GM18511 (cell line): ENCODE measurements at regions not wholly inside any gene's neighbourhood (a gene's known extent, or its start where the extent isn't known, plus 50 kb on each side); places are given as distances from the start of the nearest gene placed in this dataset.

ENCODE experiments used
- ATAC-seq: cut with Tn5 transposase; IDR thresholded peaks from one replicate; pipeline ENCODE4 v1.9.1; 2021; ENCODE audit warnings: mild to moderate bottlenecking, moderate library complexity; ENCODE audit not compliant: unreplicated experiment

DNA sequence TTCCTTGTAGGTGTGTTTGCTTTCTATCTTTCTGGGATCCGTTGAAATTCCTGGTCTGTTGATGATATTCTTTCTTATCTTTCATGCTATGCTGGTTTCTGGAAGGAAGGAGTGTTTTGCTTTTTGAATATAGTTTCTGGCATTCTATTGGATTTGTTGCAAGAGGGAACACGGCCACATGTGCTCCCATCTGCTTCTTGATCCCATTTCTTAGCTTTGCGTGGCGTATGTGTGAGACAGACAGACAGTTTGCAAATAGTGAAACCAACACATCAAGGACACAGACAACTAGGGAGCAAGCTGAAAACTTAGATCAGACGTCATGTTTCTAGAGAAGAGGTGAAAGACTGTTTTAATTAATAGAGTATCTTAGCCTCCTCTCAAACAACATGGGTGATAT lies 261.9 kb upstream of the PUDP start:
- ATAC-seq: no peak

DNA sequence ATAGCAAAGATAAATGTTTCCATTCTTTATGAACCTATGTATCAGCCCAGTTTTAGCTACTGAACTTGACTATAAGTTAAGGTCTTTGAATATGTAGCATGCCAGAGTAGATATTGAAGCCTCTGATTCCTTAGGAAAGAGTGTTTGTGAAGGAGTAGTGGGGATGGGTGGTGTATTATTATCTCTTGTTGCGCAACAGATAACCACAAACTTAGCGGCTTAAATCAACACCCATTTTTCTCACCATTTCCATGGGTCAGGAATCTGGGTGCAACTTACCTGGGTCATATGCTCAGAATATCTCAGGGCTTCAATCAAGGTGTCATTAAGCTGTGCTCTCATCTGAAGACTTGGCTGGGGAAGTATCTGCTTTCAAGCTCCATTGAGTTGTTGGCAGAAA lies 251.4 kb upstream of the PUDP start:
- ATAC-seq: no peak

DNA sequence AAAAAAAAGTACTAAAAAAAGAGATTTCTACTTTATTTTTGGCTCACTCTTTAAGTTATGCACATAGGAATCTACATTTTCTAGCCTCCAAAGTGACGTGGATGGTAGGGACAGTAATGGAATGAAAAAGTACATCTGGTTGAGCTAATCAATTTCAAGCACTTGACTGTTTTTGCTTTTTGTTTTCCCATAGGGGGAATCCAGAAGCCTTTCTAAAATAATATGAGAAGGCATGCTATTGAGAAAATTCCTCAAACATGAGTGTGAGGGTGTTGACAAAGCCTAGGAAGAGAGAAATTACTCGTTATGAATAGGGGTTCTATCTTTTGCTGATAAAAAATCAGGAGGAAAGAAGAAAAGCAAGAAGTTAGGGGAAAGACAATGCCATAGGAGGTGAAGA lies 242.5 kb upstream of the PUDP start:
- ATAC-seq: no peak

DNA sequence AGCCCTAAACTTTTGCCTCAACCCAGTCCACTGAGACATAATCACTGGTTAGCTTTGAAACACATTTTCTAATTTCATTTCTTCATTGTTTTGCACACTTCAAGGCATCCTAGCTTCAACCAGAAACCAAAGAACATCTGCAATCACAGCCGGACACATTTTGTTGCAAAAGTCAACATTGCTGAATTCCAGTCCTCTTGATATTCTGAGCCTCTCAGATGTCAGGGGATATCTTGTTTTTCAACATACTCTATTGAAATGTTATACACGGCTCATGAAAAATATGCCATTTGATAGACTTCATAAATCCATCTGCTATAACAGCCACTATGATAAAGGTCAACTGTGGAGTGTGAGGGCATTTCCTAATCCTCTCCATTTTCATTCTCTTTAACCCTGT lies 241.6 kb upstream of the PUDP start:
- ATAC-seq: no peak

DNA sequence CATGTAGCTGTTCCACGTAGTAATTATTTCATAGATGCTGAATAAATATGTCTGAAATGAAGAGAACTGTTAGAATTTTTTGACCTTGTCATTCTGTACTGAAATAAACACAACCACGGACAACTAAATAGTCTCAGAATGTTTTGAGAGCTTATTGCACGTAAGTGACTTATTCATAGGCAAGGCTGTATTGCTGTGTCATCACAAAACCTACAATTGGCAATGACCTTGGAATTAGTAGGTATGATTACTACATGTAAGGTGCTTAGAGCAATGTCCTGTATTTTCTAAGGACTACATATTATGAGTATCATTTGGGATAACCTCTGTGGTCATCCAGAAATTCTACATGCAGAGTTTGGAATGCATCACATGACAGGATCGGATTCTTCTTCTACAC lies 237.2 kb upstream of the PUDP start:
- ATAC-seq: no peak

DNA sequence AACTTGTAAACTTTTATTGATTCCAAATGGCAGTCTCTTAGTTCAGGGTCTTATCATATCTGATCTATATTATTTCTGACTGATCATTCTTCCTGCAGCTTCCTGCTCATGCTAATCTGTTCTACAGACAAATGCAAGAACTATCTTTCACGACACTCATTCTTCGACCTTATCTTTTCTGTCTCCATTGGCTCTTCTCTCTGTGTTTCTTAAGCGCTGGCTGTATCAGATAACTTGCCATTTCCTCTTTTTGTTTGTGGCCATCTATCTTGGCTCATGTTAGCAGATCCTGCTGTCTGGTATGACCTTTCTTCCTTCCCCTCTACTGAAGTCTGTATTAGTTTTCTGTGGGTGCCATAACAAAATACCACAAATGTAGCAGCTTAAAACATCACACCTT lies 230.5 kb upstream of the PUDP start:
- no peak for ATAC-seq

DNA sequence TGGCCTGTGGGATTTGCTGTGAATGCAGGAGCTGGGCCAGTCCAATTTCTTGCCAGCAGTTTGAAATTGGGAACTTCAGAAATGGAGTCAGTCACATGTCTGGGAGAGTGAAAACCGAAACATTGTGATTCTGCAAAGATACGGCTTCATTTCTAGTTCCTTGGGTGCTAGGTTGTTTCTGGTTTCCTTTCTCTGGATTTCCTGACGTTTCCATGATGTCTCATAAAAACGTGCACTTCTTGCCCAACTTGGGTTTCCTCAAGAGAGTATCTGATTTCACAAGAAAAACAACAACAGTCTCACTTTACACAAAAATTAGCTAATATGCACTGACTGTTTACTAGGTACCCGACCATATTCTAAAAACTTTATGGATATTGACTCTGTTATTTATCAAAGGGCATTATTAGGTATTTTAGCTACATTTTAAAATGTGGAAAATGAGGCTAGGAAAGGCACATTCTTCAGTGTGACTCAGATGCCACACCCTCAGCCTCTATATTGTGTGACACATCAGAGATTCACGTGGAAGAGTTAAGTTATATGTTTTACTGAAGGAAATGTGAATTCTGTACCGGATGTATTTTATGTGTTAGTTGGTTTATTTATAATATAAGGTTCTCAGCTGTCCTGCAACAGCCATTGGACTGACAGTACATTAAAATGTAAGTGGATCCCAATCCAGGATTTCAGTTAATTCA lies 225.0 kb upstream of the PUDP start:
- no peak for ATAC-seq

DNA sequence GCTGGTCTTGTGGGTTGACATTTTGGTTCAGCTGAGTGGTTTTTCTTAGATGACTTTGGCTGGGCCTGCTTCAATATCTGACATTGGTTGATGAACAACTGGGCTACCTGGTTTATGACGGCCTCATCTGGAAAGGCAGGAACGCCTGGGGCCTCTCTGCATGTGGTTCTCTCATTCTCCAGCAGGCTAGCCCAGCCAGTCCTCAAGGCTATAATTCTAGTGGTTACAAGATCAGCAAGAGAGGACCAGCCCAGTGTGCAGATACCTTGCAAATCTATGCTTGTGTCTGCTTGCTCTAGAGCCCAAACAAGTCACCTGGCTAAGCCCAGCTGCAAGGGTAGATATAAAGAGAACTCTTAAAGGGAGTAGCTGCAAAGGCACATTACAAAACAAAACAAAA lies 214.2 kb upstream of the PUDP start:
- no peak for ATAC-seq

DNA sequence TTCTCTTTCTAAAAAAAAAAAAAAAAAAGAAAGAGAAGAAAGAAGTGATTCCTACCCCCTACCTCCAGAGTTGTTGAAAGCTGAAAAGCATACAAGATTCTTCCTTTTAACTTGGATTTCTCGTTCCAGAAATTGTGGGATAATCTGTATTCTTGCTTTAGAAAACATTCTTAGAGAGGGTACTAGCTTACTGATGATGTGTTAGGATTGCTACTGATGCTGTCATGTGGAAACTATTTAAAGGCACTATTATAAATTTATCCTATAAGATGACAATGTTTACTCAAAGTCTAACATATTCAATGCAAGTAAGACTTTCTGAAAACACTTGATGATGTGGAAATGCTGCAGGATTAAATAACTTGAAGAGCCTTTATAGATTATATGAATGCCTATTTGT lies 204.0 kb upstream of the PUDP start:
- ATAC-seq: no peak

DNA sequence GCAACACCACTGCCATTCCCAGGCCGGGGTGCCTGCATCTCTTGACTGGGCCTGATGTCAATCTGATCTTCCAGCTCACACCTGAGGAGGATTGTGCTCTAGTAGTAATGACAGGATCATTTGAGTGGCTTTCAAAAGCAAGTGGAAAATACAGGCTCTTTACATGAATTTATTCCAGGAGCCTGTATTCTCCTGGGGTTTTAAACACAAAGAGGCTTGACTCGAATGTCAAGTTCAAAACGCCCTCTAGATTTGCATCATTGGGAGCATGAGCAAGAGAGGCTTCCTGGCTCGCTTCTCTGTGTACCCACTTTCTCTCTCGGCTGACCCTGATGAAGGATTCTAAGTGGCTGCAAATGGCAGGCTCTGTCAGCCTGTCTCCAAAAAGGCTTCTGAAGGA lies 199.5 kb upstream of the PUDP start:
- ATAC-seq: no peak

DNA sequence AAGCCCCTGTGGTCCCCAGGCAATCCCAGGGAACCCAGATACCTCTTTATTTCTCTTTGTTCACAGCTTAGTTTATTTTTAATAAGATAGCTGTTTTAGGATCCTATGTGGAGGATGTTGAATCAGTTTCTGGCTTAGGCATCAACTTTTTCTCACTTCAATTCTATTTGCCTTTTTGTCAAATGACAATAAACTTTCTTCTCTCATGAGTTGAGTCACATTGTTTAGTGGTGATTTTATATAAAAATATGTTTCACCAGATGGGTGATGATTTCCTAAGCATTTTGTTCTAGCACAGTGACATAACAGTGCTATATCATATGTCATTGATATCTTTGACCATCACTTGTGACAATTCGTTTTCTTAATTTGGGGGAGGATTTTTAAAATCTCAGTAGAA lies 198.1 kb upstream of the PUDP start:
- no peak for ATAC-seq

DNA sequence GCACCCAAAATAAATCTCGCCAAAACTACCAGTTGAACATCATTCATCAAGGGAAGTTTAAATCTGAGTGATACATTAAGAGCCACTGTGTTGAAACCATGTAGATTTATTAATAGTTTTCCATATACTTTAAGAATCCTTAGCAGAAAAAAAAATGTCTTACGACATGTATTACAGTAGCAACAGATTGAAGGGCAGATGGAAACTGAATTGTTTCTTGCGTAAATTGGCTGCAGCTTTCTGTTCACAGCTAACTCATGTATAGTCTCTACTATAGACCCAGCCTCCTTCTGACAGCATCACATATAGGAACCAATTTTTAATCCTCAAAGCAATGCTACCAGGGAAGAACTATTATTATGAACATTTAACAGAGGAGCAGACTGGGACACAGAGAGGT lies 195.2 kb upstream of the PUDP start:
- no peak for ATAC-seq

DNA sequence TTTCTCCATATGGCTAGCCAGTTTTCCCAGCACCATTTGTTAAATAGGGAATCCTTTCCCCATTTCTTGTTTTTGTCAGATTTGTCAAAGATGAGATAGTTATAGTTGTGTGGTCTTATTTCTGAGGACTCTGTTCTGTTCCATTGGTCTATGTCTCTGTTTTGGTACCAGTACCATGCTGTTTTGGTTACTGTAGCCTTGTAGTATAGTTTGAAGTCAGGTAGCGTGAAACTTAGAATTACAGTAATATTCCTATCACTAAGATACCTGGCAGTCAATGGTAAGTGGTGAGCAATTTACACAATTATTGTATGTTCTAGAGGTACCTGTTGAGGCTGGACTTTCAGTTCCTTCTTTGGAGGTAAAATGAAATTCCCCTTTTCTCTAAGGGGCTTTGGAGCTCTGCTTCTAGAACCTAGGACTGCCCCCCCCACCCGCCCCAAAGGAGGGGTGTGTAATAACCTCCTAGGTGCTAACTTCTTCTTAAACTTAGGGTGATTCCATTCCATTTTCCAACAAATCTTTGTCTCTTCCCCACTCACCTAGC lies 187.9 kb upstream of the PUDP start:
- peak; percentile 52 for ATAC-seq

DNA sequence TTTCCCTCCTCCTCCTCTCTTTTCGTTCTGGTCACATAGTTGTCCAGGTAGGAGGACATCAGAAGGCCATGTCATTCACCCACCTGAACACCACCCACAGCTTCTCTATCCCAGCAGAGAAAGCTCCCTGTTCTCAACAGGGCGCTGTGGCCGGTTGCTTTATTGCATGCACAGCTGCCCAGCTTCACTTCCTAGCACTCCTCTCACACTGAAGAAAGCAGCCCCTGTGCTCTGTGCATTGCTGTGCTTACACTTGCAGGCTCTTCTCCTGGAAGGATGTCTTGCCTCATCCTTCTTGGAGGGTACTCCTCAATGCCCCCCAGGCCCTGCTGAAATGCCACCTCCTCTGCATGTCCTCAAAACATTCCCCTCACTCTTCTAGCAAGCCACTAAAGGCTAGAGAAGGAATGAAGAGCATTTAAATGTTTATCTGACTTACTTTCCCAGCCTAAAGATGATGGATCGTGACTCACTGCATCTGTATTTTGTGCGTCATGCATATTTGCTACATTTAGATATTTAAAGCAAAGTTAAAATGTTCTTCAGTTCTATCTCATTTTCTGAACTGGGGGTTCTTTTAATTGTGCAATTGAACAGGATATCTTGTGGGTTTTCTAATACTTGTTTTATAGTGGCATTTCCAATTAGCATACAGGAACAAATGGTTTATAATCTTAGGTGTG lies 186.4 kb upstream of the PUDP start:
- no peak for ATAC-seq

DNA sequence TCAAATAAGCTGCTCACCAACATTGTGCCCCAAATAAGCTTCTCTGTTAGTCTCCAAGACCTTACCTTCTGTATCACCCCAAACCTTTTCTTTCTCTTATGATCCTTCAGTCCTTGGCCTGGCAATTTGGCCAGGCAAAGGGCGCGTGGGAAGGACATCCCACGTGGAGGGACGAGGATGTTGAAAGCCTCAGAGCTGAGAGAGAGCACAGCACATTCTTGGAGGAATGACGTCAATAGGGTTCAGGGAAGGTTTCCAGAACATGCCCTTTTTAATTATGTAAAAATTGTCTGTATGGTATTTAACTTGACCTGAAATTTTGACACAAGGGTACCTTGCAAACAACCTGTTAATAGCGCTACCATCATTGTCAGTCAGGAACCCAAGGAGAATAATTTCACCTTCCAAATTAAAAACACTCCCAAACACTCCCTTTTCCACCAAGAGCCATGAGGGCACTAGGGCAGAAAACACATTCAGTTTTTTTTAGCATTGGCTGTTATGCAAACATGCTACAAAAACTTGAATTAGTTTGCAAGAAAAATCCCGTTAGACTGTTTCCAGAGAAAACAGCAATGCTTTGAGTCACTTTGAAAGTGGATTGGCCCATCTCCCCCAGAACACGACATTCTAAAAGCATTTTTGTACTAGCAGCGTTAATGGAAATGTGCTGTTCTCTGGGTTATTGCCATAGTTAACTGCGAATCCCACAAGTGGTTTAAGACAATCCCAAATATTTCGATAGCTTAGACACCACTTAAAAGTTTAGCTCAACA lies 183.2 kb upstream of the PUDP start:
- ATAC-seq: no peak

DNA sequence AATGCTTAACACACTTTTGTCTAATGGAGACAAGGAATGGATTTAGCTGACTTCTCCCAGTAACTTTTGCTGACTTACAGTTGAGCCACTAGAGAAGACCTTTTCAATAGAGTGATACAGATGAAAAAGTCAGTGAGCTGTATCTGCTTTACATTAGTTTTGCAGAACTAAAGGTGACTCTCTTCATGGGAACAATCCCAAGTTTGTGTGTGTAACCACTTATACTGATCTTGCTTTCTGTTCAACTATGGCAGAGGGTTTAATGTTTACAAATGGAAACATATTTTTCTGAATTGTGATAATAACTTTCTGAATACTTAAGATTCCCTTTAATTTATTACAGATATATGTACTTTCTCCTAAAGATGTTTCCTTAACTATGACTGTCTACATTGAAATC lies 182.6 kb upstream of the PUDP start:
- no peak for ATAC-seq

DNA sequence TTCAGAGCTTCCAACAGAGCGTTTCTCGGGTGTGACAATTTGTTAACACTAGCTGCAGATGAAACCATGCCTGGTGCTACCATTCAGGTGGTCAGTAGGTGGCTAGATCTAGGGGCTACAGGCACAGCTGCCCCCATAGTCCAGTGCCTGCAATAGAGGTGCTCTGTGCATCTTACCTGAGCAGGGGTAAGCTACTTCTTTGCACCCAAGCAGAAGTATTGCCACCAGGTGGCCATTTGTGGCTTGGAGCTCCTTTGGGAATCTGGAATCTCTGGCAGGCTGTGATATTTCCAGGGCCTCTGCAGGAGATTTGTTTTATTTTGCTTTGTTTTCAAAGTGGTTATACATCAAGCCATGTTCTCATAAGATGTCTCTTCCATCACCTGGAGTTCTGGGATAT lies 170.7 kb upstream of the PUDP start:
- no peak for ATAC-seq

DNA sequence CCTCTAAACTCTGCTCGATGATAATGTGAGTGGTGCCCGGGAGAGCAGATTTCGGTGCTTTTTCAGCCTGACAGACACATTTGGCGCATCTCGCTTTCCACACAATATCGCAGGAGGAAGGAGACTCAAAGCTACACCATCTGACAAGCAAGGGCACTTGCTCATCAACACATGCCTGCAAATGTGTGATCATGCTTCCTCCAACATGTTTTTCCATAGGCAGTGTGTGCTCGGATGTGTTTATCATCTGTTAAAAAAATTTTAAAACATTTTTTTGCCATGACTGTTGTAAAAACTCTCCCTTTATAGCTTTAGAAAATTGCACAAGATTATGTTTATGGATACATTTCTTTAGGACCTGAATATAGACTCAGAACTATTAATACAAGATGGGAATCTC lies 170.3 kb upstream of the PUDP start:
- ATAC-seq: no peak

DNA sequence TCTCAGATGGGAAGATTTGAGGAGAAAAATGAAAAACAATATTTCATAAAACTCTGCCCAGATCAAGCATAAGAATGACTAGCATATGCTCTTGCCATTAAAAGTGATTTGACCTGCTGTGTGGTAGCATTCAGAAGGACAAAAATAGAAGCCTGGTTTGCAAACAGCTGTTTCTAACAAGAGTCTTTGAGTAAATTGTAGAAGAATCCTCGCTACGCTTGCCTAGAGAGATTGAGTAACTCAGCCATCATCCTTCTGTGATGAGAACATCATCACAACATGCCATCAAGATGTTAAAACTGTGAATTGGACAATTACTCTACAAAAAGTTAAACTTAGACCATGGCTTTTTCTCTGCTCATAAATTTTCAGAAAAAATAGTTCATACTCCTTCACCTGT lies 168.9 kb upstream of the PUDP start:
- no peak for ATAC-seq

DNA sequence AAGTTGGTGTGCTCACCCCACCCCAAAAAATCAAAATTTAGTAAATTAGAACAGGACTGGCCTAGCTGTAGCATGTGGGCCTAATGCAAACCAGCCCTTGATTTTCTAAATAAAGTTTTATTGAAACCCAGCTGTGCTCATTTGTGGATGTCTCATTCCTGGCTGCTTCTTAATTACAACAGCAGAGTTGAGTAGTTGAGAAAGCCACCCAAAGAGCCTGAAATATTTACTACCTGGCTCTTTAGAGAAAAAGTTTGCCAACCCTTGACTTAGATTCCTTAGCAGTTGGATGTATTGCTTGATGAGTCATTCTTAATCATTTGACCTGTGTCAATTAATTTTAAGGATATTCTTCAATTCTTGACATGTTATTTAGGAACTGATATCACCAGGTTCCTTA lies 168.3 kb upstream of the PUDP start:
- ATAC-seq: no peak

DNA sequence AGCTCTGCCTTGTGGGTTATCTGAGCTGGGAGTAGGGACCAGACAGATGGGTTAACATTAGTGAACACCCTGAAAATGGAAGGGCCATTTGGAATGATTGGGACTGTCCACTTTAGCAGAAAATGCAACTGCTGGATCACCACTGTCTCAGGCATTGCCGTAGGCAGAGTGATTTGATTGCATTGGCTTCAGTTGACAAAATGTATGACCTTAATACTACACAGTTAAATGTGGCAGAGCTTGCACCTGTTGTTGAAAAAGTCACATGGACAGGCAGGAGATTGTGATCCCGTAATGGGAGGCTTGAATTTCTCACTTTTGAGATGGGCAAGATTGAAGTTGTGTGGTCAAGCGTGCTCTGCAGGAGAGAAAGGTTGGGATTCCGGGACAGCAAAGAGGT lies 166.5 kb upstream of the PUDP start:
- ATAC-seq: no peak

DNA sequence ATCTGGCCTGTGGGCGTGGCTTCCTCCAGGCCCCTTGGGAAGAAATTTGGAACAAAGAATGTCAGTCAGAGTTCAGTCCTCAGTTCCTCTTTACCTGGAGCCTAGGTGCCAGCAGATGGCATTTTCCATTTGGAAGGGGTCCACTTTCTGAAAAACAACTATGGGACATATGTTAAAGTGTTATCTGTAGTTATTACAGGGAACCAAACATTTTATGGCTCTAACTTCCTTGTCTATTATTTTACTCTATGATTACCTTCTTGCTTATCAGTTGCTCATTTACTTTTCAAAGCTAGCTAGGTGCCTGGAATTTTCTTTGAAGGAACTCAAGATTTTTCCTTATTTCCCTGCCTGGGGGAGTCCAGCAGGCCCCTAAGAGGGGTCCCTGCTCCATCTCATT lies 159.8 kb upstream of the PUDP start:
- no peak for ATAC-seq
